ENCODE measurements at regions not wholly inside any gene's neighbourhood (a gene's known extent, or its start where the extent isn't known, plus 50 kb on each side); places are given as distances from the start of the nearest gene placed in this dataset.

- DNase-seq = no peak
Observed at GRCh38 chr5:176734756-176735342, 75.5 kb upstream of the UNC5A start.

DNA sequence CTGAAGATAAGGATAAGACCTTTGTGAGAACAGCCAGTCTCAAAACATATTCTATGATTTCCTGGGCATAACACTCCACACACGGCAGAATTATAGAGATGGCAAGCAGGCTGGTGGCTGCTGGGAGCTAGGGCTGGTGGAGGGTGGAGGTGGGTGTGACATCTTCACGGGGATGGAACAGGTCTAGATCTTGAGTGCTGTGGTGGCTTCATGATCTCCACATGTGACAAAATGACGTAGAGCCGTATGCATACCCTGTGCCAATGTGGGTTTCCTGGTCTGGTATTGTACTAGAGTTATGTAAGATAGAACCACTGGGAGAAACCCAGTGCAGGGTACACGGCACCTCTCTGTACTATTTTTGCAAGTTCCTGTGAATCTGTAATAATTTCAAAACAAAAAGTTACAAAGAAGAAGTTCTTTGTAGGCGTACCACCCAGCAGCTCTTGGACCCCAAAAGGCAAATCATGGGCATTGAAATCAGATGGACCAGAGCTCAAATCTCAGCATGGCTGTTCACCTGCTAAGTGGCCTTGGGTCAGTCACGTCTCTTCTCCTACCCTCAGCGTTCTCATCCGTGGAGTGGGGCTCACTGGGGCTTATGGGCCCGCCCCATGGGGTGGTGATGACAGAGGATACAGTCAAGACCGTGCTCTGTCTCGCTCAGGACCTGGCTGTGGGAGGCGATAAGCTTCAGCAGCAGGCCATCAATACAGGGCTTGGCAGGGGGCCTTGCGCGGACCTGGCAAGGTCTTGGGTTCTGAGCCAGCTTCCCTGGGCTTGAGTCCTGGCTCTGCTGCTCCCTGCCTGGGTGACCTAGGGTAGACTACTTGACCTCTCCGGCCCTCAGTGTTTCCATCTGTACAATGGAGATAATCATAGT lies 74.7 kb upstream of the UNC5A start:
- DNase-seq = no peak

GRCh38 chr5:176736301-176736930 lies 73.9 kb upstream of the UNC5A start:
- DNase-seq = peak in 1 of 3 experiments; percentile 24

- peak in 2 of 3 experiments; percentile 20 to 29 for DNase-seq
Observed at GRCh38 chr5:176736931-176737745, 73.2 kb upstream of the UNC5A start.

DNA sequence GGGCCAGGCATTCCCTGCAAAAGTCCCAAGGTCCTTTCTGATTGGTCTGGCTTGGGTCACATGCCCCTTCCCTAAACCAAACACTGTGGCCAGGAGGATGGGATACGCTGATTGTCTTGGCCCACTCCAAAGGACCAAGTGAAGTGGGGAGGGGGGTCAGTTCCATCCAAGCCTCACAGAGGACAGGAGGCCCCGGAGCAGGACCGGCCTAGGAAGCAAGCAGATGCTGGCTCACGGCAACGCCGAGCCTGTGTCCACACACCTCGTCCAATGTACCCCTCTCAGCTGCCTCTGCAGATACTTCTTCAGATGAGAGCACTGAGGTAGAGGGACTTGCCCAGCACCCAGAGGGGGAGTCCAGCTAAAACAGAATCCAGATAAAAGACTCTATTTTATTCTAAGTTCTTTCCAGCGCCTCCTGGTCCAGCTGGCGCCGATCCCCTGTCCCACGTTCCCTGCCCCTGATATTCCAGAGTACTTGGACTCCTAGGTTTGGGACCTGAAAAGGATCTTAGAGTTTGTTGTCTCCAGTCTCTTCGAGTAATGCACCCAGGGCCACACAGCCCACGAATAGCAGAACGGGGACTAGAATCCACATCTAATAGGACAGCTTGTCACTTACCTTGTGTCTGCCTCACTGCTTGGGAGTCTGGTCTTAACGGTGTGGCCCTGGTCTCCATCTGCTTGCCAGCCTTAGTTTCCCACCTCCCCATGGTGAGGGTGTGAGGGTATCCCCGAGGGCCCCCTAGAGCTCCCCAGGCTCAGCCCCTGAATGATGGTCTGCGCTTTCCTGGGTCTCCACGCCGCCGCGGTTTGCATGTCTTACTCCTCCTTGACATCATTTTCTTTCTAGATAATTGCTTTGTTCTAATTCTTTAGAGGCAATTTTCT lies 72.4 kb upstream of the UNC5A start:
- DNase-seq = peak in 2 of 3 experiments; percentile 23 to 59

DNA sequence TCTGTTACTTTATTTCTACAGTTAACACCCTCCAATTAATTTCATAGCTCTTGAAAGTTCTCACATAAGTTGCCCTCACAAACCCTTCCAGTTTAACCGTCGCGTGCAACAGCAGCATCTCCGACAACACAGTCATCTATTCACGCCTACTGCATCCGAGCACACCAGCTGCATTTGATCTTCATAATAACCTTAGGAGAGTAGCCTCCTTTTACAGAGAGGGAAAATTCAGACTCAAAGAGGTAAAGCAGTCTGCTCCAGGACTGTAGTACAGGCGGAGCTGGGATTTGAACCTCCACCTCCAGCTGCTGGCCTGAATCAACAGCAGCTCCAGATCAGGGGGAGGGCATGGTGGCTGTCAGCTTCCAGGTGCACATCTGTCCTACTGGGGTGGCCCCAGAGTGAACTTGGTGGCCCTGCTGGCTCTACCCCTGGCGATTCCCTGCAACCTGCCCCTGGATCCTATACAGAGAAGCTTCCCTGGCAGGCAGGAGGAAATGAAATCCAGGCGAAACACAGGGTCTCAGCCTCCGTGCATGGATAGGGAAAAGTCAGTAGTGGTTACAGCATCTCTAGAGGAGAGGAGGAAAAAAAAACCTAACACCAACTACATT lies 71.6 kb upstream of the UNC5A start:
- peak in 2 of 3 experiments; percentile 58 to 78 for DNase-seq

DNA sequence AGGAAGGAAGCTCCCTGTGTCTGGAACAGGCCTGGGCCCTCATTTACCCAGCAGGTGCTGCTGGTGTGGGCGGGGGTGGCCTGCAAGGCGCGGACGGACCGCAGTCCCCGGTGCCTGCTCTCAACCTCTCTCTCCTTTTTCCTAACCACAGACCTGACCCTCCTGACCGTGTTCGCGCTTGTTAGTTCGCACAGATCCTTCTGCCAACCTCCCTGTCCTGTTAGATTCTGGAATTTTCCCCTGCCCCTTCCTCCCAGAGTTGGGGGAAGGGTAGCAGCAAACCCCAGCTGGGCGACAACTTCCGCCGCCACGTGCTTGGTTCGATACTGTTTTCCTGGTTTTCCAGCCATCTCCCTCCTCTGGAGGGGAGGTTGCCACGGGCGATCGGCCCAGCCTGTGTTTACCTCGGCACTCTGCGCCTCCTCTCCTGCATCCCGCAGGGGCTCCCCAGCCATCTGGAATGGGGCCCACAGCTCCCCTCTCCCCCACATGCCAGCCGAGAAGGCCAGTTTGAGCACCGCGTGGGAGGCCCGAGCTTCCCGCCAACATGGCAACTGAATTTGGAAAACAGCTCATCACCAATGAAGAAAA lies 70.8 kb upstream of the UNC5A start:
- DNase-seq = peak; percentile 75 to 94 (median 93)

GRCh38 chr5:176740131-176740701 lies 70.1 kb upstream of the UNC5A start:
- peak in 1 of 3 experiments; percentile 80 for DNase-seq

GRCh38 chr5:176740702-176741496 lies 69.5 kb upstream of the UNC5A start:
- DNase-seq = peak in 1 of 3 experiments; percentile 41

- DNase-seq = no peak
Observed at GRCh38 chr5:176741561-176742211, 68.7 kb upstream of the UNC5A start.

GRCh38 chr5:176742246-176743105 lies 67.9 kb upstream of the UNC5A start:
- DNase-seq = no peak

- peak in 2 of 3 experiments; percentile 87 to 91 for DNase-seq
Observed at GRCh38 chr5:176743136-176743861, 67.1 kb upstream of the UNC5A start.

GRCh38 chr5:176743868-176744583 lies 66.3 kb upstream of the UNC5A start:
- peak in 2 of 3 experiments; percentile 34 to 75 for DNase-seq

DNA sequence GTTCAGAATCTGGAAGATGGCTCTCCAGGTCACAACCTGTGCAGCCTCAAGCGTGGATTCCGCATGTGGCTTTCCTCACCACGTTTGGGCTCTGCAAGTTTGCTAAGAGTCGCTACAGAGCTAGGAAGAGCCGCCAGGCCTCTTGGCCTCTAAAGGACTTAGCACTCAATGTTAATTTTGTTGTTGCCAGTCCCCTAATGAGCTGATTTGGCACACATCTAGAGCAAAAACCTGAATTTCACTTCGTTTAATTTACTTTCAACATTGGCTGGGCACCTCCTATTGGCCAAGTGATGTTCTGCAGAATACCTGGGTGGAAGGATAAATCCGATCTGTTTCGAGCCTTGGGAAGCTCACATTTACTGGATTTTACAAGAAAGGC lies 65.8 kb upstream of the UNC5A start:
- DNase-seq = peak in 2 of 3 experiments; percentile 34 to 62

GRCh38 chr5:176747670-176748072 lies 62.7 kb upstream of the UNC5A start:
- no peak for DNase-seq

All from NCI-H1417 (cell line).